ENCODE measurements at regions not wholly inside any gene's neighbourhood (a gene's known extent, or its start where the extent isn't known, plus 50 kb on each side); places are given as distances from the start of the nearest gene placed in this dataset.

GRCh38 chr5:158212917-158213316 lies 354.0 kb upstream of the CLINT1 start:
- Histone ChIP-seq H3K4me1 (no peaks in the 10 kb centered on the region), H3K27me3 (no peaks in the 10 kb centered on the region), H3K4me3 (no peak overlapping the region), H3K9me3 (no peaks in the 10 kb centered on the region), H3K36me3 (no peaks in the 10 kb centered on the region), H3K27ac (no peak overlapping the region)
- intact Hi-C loops (cut with DNase I; ENCODE audit: low total_unique reads), result no loop called here
- DNase-seq (no peak), ATAC-seq (no peak)
- TF ChIP-seq CTCF (IDR thresholded peaks at IDR 0.05 in 4 of 5, conservative IDR thresholded peaks at IDR 0.05 in 1 of 5), result no peak
- TF ChIP-seq POLR2A (IDR thresholded peaks at IDR 0.05), result no peak
- in situ Hi-C loops (cut with MboI; ENCODE audit: low sequenced_read_pairs in 4 of 4), result no loop called here

GRCh38 chr5:158212237-158212636 lies 353.3 kb upstream of the CLINT1 start:
- intact Hi-C loops (cut with DNase I; ENCODE audit: low total_unique reads), result no loop called here
- no peaks in the 10 kb centered on the region for H3K9me3 ChIP-seq
- H3K4me1 ChIP-seq, result no peaks in the 10 kb centered on the region
- TF ChIP-seq CTCF (IDR thresholded peaks at IDR 0.05 in 4 of 5, conservative IDR thresholded peaks at IDR 0.05 in 1 of 5) (no peak), POLR2A (IDR thresholded peaks at IDR 0.05) (no peak)
- H3K36me3 ChIP-seq, result no peaks in the 10 kb centered on the region
- no peaks in the 10 kb centered on the region for H3K27me3 ChIP-seq
- DNase-seq (no peak), ATAC-seq (no peak)
- H3K27ac ChIP-seq, result no peak overlapping the region
- no peak overlapping the region for H3K4me3 ChIP-seq
- in situ Hi-C loops (cut with MboI; ENCODE audit: low sequenced_read_pairs in 4 of 4), result no loop called here

DNA sequence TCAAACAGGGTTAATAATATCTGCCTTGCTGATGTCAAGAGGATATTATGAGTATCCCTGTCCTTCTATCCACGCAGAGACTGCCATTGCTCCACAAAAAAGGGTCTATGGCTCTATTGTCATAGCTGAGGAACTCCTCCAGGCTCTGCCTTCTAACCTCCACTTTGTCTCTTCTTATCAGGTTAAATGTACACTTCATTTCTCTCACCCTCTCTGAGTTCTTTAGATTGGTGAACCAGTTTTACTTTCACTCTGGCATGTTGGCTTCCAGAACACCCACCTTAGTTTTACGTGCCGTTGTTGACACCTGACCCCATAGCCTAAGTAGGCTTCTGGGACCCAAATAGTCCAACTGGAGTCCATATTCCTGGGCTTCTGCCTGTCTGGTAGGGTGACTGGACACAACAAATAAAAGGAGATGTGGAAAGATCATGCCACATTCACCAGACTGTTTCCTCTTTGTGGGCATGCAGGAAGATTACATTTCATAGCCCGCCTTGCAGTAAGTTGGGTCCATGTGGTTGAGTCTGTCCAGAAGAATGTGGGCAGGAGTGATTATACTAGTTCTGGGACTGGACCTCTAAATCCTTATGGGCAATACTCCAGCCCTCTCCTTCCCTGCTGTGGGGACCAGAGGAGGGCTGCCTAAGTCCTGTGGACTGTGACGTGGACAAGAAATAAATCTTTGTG lies 350.4 kb upstream of the CLINT1 start:
- H3K36me3 ChIP-seq, result no peaks in the 10 kb centered on the region
- H3K9me3 ChIP-seq, result no peaks in the 10 kb centered on the region
- in situ Hi-C loops (cut with MboI; ENCODE audit: low sequenced_read_pairs in 4 of 4) (no loop called here), intact Hi-C loops (cut with DNase I; ENCODE audit: low total_unique reads) (no loop called here)
- DNase-seq (no peak), ATAC-seq (no peak)
- TF ChIP-seq POLR2A (IDR thresholded peaks at IDR 0.05) (no peak), CTCF (IDR thresholded peaks at IDR 0.05 in 4 of 5, conservative IDR thresholded peaks at IDR 0.05 in 1 of 5) (no peak)
- no peak overlapping the region for H3K4me3 ChIP-seq
- H3K27ac ChIP-seq, result no peak overlapping the region
- no peaks in the 10 kb centered on the region for H3K27me3 ChIP-seq
- H3K4me1 ChIP-seq, result no peaks in the 10 kb centered on the region

- Histone ChIP-seq H3K9me3 (no peaks in the 10 kb centered on the region), H3K4me1 (no peaks in the 10 kb centered on the region), H3K27ac (no peak overlapping the region), H3K36me3 (no peaks in the 10 kb centered on the region), H3K27me3 (no peaks in the 10 kb centered on the region), H3K4me3 (no peak overlapping the region)
- in situ Hi-C loops (cut with MboI; ENCODE audit: low sequenced_read_pairs in 4 of 4) (no loop called here), intact Hi-C loops (cut with DNase I; ENCODE audit: low total_unique reads) (no loop called here)
- DNase-seq, result no peak
- no peak for ATAC-seq
- no peak for TF ChIP-seq POLR2A (IDR thresholded peaks at IDR 0.05)
- TF ChIP-seq CTCF (IDR thresholded peaks at IDR 0.05 in 4 of 5, conservative IDR thresholded peaks at IDR 0.05 in 1 of 5), result no peak
These were observed 348.8 kb upstream of the CLINT1 start for GRCh38 chr5:158207733-158208132.

DNA sequence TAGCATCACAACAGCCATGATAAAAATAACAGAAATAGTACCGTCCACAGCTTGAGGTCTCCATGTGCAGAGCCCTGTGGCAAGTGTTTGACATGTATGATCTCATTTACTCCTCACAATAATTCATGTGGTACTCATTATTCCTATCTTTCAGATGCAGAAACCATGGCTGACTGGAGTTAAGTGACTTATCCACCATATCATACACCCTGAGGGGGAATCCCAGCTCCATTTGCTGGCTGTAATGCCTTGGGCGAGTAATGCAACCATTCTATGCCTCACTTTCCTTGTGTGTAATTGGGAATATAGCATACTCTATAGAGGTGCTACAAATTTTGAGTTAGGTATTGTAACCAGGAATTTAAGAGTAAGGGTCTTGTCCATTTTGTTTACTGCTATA lies 347.0 kb upstream of the CLINT1 start:
- Histone ChIP-seq H3K9me3 (no peaks in the 10 kb centered on the region), H3K4me3 (no peak overlapping the region), H3K27ac (no peak overlapping the region), H3K27me3 (no peaks in the 10 kb centered on the region), H3K4me1 (no peaks in the 10 kb centered on the region), H3K36me3 (no peaks in the 10 kb centered on the region)
- intact Hi-C loops (cut with DNase I; ENCODE audit: low total_unique reads) (no loop called here), in situ Hi-C loops (cut with MboI; ENCODE audit: low sequenced_read_pairs in 4 of 4) (no loop called here)
- no peak for TF ChIP-seq POLR2A (IDR thresholded peaks at IDR 0.05)
- TF ChIP-seq CTCF (IDR thresholded peaks at IDR 0.05 in 4 of 5, conservative IDR thresholded peaks at IDR 0.05 in 1 of 5), result no peak
- no peak for ATAC-seq
- no peak for DNase-seq

All from gastrocnemius medialis (tissue), 4 donors.